Left ventricle myocardium inferior (tissue), 1 donor: ENCODE measurements at regions not wholly inside any gene's neighbourhood (a gene's known extent, or its start where the extent isn't known, plus 50 kb on each side); places are given as distances from the start of the nearest gene placed in this dataset.

Source experiments
- DNase-seq: peaks from one replicate; pipeline ENCODE4 v3.0.0-alpha.2; 2020
- H3K27ac ChIP-seq: fragments of 200-600 bp; replicated peaks from 2 replicates; pipeline ENCODE4 v1.8.0; 2021
- H3K27me3 ChIP-seq: fragments of 200-600 bp; 2 replicates; pipeline ENCODE4 v1.8.0; 2021; ENCODE audit warnings: low read depth
- H3K36me3 ChIP-seq: fragments of 200-600 bp; 2 replicates; pipeline ENCODE4 v1.8.0; 2021
- H3K4me1 ChIP-seq: fragments of 200-600 bp; 2 replicates; pipeline ENCODE4 v1.8.0; 2021
- H3K4me3 ChIP-seq: fragments of 200-600 bp; 2 replicates; pipeline ENCODE4 v1.8.0; 2021; ENCODE audit warnings: mild to moderate bottlenecking, moderate library complexity
- H3K9me3 ChIP-seq: fragments of 200-600 bp; replicated peaks from 2 replicates; pipeline ENCODE4 v1.8.0; 2021
- intact Hi-C: fragments of 100-400 bp; cut with micrococcal nuclease; formaldehyde crosslinking; loops from one replicate; pipeline ENCODE4 v1.11.0; 2022
- TF ChIP-seq, protein P1 (sequence below): fragments of 200-600 bp; IDR thresholded peaks from 2 replicates; pipeline ENCODE4 v1.8.0; 2021; ENCODE audit warnings: antibody characterized with exemption, mild to moderate bottlenecking, borderline replicate concordance
- donor health status: DM: no; HTN: yes; CAD: no; lungs with severe emphysema.

GRCh38 chr9:88236511-88237478, 98.5 kb upstream of the SPATA31C2 start:
- intact Hi-C loops, result no loop called here

GRCh38 chr9:88235615-88236014, 97.3 kb upstream of the SPATA31C2 start:
- Histone ChIP-seq H3K9me3 (peaks cover 10% of the 10 kb centered on the region), H3K36me3 (no peaks in the 10 kb centered on the region), H3K27ac (no peak overlapping the region), H3K4me1 (peaks cover 9% of the 10 kb centered on the region), H3K4me3 (no peak overlapping the region), H3K27me3 (no peaks in the 10 kb centered on the region)
- TF ChIP-seq, protein P1, sequence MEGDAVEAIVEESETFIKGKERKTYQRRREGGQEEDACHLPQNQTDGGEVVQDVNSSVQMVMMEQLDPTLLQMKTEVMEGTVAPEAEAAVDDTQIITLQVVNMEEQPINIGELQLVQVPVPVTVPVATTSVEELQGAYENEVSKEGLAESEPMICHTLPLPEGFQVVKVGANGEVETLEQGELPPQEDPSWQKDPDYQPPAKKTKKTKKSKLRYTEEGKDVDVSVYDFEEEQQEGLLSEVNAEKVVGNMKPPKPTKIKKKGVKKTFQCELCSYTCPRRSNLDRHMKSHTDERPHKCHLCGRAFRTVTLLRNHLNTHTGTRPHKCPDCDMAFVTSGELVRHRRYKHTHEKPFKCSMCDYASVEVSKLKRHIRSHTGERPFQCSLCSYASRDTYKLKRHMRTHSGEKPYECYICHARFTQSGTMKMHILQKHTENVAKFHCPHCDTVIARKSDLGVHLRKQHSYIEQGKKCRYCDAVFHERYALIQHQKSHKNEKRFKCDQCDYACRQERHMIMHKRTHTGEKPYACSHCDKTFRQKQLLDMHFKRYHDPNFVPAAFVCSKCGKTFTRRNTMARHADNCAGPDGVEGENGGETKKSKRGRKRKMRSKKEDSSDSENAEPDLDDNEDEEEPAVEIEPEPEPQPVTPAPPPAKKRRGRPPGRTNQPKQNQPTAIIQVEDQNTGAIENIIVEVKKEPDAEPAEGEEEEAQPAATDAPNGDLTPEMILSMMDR, result no peak
- intact Hi-C loops, result no loop called here
- DNase-seq, result no peak

More at GRCh38 chr9:88236511-88237478, 98.5 kb upstream of the SPATA31C2 start:
- Histone ChIP-seq H3K9me3 (peaks cover 9% of the 10 kb centered on the region), H3K27me3 (no peaks in the 10 kb centered on the region), H3K27ac (no peak overlapping the region), H3K36me3 (no peaks in the 10 kb centered on the region), H3K4me3 (no peak overlapping the region), H3K4me1 (peaks cover 9% of the 10 kb centered on the region)
- DNase-seq, result peak; percentile 63
- TF ChIP-seq, protein P1, result no peak

DNA sequence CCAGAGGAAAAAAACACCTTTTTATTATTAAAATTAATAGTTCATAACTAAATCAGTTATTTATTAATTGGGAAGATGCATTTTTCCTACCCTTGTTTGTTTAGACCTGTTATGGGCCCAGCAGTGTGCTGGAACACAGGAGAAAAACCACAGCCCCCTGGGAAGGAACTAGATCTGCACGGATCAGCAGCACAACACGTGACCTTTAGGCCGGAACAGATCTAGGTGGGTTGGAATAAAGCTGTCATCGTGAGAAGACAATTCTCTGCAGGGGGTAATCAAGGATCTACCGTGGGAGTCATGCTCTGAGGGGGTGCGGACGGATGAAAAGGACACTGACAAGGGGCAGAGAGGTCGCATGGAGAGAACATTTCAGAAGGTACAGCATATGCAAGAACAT, 95.8 kb upstream of the SPATA31C2 start:
- DNase-seq, result no peak
- Histone ChIP-seq H3K9me3 (peaks cover 18% of the 10 kb centered on the region), H3K4me3 (no peak overlapping the region), H3K4me1 (peaks cover 9% of the 10 kb centered on the region), H3K27ac (no peak overlapping the region), H3K36me3 (no peaks in the 10 kb centered on the region), H3K27me3 (no peaks in the 10 kb centered on the region)
- intact Hi-C loops, result no loop called here
- TF ChIP-seq, protein P1, result no peak

DNA sequence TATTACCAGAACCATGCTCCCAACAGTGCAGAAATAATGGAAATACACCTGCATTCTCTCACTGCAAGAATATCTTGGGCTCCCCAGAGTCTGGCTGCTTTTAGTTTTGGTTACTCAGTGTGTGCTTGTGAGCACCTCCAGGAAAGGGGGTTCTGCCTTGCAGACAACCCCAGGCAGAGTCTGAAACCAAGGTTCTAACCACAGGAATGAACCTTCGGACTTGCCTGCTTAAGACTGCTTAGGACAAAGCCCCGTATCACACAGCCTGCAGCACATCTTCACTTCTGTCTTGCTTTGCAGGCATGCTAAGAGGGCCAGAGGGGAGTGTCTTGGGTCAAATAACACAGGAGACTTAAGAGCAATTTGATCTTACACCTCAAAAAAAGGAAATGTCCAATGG, 94.8 kb upstream of the SPATA31C2 start:
- Histone ChIP-seq H3K4me1 (peaks cover 9% of the 10 kb centered on the region), H3K27ac (no peak overlapping the region), H3K36me3 (no peaks in the 10 kb centered on the region), H3K9me3 (peaks cover 18% of the 10 kb centered on the region), H3K4me3 (no peak overlapping the region), H3K27me3 (no peaks in the 10 kb centered on the region)
- intact Hi-C loops, result no loop called here
- no peak for DNase-seq
- TF ChIP-seq, protein P1, result no peak

DNA sequence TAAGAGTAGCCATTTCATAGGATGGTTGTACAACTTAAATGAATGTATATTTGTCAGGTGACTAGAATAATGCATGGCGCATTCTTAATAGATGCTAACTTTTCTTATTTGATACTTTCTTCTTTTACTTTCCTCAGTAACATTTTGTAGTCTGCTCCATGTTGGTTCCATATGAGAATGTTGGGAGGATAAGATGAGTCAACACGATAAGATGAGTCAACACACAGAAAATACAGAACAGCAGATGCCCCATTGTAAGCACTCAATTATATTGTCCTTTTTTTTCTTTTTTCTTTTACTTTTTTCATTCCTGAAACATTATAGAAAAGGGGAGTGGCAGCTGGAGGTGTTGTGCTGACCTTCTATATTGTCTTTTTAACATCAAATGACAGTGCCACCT, 92.3 kb upstream of the SPATA31C2 start:
- no peak for DNase-seq
- Histone ChIP-seq H3K4me1 (no peaks in the 10 kb centered on the region), H3K36me3 (no peaks in the 10 kb centered on the region), H3K9me3 (peaks cover 18% of the 10 kb centered on the region), H3K4me3 (no peak overlapping the region), H3K27ac (no peak overlapping the region), H3K27me3 (no peaks in the 10 kb centered on the region)
- intact Hi-C loops, result no loop called here
- TF ChIP-seq, protein P1, result no peak
